Small intestine (tissue), 7 donors: ENCODE measurements at regions not wholly inside any gene's neighbourhood (a gene's known extent, or its start where the extent isn't known, plus 50 kb on each side); places are given as distances from the start of the nearest gene placed in this dataset.
A peak's percentile ranks its signal among the peaks of the same experiment; 100 is the strongest.

Experiments
- DNase-seq, 2 donors: peaks; one replicate each; pipeline versions ENCODE4 v3.0.0 to v3.0.0-alpha.2; 2013
- FAIRE-seq: peaks from 2 replicates; lab custom pipeline; 2012; peaks lifted over from hg19 to GRCh38; lab: Jason Lieb, UNC
- H3K27ac ChIP-seq, 3 donors: one replicate each; pipeline ENCODE4 v1.5.1; 2013; ENCODE audit warnings: low read length in 2 of 3, mild to moderate bottlenecking in 2 of 3, control low read depth in 1 of 3, inconsistent platforms in 1 of 3, low read depth in 1 of 3, moderate library complexity in 1 of 3
- H3K27me3 ChIP-seq, 3 donors: one replicate each; pipeline ENCODE4 v1.6.1; 2013; ENCODE audit warnings: low read length in 3 of 3, inconsistent platforms in 1 of 3; ENCODE audit not compliant: control insufficient read depth in 3 of 3, insufficient read depth in 3 of 3
- H3K36me3 ChIP-seq, 3 donors: one replicate each; pipeline ENCODE4 v1.6.1; 2013; ENCODE audit warnings: low read length in 3 of 3, inconsistent platforms in 1 of 3, low read depth in 1 of 3, mild to moderate bottlenecking in 1 of 3, moderate library complexity in 1 of 3; ENCODE audit not compliant: control insufficient read depth in 3 of 3, insufficient read depth in 2 of 3
- H3K4me1 ChIP-seq, 3 donors: one replicate each; pipeline ENCODE4 v1.6.1; 2013; ENCODE audit warnings: low read length in 2 of 3, inconsistent platforms in 1 of 3, low read depth in 1 of 3, mild to moderate bottlenecking in 1 of 3, moderate library complexity in 1 of 3; ENCODE audit not compliant: control insufficient read depth in 3 of 3, insufficient read depth in 2 of 3
- H3K4me3 ChIP-seq, 3 donors: one replicate each; pipeline ENCODE4 v1.5.1; 2013; ENCODE audit warnings: low read length in 3 of 3, control low read depth in 1 of 3, inconsistent platforms in 1 of 3, low read depth in 1 of 3, mild to moderate bottlenecking in 1 of 3, moderate library complexity in 1 of 3
- H3K9me3 ChIP-seq, 2 donors: one replicate each; pipeline ENCODE4 v1.6.1; 2013; ENCODE audit warnings: low read depth in 1 of 2, low read length in 1 of 2; ENCODE audit not compliant: control insufficient read depth in 2 of 2, insufficient read depth in 1 of 2
- WGBS, 3 donors: extraction: QIAGEN DNeasy Blood & Tissue Kit; methylation state at CpG; one replicate each; pipeline ENCODE4 v1.1.7; 2013; 5-methylcytosine and 5-hydroxymethylcytosine counted together
- donor health status: healthy with polysubstance abuse.
- donor health status: control.
- donor health status: control.
- donor health status: Bipolar disorder and iron deficiency.
- donor health status: healthy.

GRCh38 chr2:16107246-16107645, 166.9 kb downstream of the MYCN start:
- Histone ChIP-seq H3K36me3 (no peaks in the 10 kb centered on the region), H3K27me3 (peaks cover 0 to 1% (median 0%) of the 10 kb centered on the region in 3 donors), H3K4me1 (peaks cover 0 to 45% (median 8%) of the 10 kb centered on the region in 3 donors), H3K27ac (no peak overlapping the region), H3K9me3 (peaks cover 0 to 6% of the 10 kb centered on the region in 2 donors), H3K4me3 (no peak overlapping the region)
- no peak for FAIRE-seq
- 95 to 97% (median 96%) methylated on average over 6 of the region's 6 CpGs for WGBS, 3 donors
- no peak for DNase-seq

GRCh38 chr2:16106619-16107018, 166.3 kb downstream of the MYCN start:
- H3K27ac ChIP-seq, result no peak overlapping the region
- 82 to 91% (median 85%) methylated on average over 6 of the region's 6 CpGs for WGBS, 3 donors
- no peak for FAIRE-seq

GRCh38 chr2:16105669-16106281, 165.4 kb downstream of the MYCN start:
- Histone ChIP-seq H3K27ac (peak overlapping the region in 1 of 3 donors; percentile 88), H3K36me3 (peaks cover 0 to 4% (median 0%) of the 10 kb centered on the region in 3 donors), H3K4me3 (no peak overlapping the region), H3K9me3 (peaks cover 0 to 7% of the 10 kb centered on the region in 2 donors), H3K27me3 (peaks cover 0 to 1% (median 0%) of the 10 kb centered on the region in 3 donors), H3K4me1 (peaks cover 0 to 59% (median 9%) of the 10 kb centered on the region in 3 donors)
- 75 to 91% (median 88%) methylated on average over 15 of the region's 15 CpGs for WGBS, 3 donors
- FAIRE-seq (no peak), DNase-seq (peak in 1 of 2 donors; percentile 67)

More at GRCh38 chr2:16106619-16107018, 166.3 kb downstream of the MYCN start:
- Histone ChIP-seq H3K4me3 (no peak overlapping the region), H3K9me3 (peaks cover 0 to 6% of the 10 kb centered on the region in 2 donors), H3K36me3 (peaks cover 0 to 2% (median 0%) of the 10 kb centered on the region in 3 donors), H3K27me3 (peaks cover 0 to 1% (median 0%) of the 10 kb centered on the region in 3 donors), H3K4me1 (peaks cover 0 to 51% (median 9%) of the 10 kb centered on the region in 3 donors)
- DNase-seq, result no peak

GRCh38 chr2:16104949-16105668, 164.8 kb downstream of the MYCN start:
- Histone ChIP-seq H3K4me3 (no peak overlapping the region), H3K4me1 (peaks cover 3 to 60% (median 9%) of the 10 kb centered on the region in 3 donors), H3K27me3 (peaks cover 0 to 1% (median 0%) of the 10 kb centered on the region in 3 donors), H3K36me3 (peaks cover 0 to 4% (median 0%) of the 10 kb centered on the region in 3 donors), H3K27ac (peak overlapping the region in 1 of 3 donors; percentile 88), H3K9me3 (peaks cover 0 to 12% of the 10 kb centered on the region in 2 donors)
- DNase-seq, result peak in 1 of 2 donors; percentile 54
- WGBS, 3 donors, result 76 to 94% (median 87%) methylated on average over 11 of the region's 11 CpGs
- no peak for FAIRE-seq

GRCh38 chr2:16104315-16104948, 164.1 kb downstream of the MYCN start:
- Histone ChIP-seq H3K4me1 (peaks cover 3 to 65% (median 9%) of the 10 kb centered on the region in 3 donors), H3K9me3 (peaks cover 0 to 17% of the 10 kb centered on the region in 2 donors), H3K27ac (peak overlapping the region in 1 of 3 donors; percentile 88), H3K27me3 (peaks cover 0 to 1% (median 0%) of the 10 kb centered on the region in 3 donors), H3K36me3 (peaks cover 0 to 4% (median 0%) of the 10 kb centered on the region in 3 donors), H3K4me3 (no peak overlapping the region)
- WGBS, 3 donors, result 69 to 75% (median 69%) methylated on average over 6 of the region's 6 CpGs
- DNase-seq, result peak; percentile 59 to 63
- no peak for FAIRE-seq

GRCh38 chr2:16103614-16104314, 163.4 kb downstream of the MYCN start:
- H3K4me1 ChIP-seq, result peaks cover 3 to 60% (median 9%) of the 10 kb centered on the region in 3 donors

GRCh38 chr2:16102976-16103380, 162.6 kb downstream of the MYCN start:
- FAIRE-seq, result no peak
- Histone ChIP-seq H3K4me3 (peak overlapping the region in 2 of 3 donors; percentile 24 to 26), H3K9me3 (peaks cover 0 to 28% of the 10 kb centered on the region in 2 donors), H3K27ac (peak overlapping the region; percentile 45 to 88 (median 80)), H3K36me3 (peaks cover 0 to 4% (median 0%) of the 10 kb centered on the region in 3 donors), H3K27me3 (peaks cover 0 to 1% (median 0%) of the 10 kb centered on the region in 3 donors), H3K4me1 (peaks cover 3 to 60% (median 9%) of the 10 kb centered on the region in 3 donors)
- peak; percentile 91 to 93 for DNase-seq
- WGBS, 3 donors, result 17 to 48% (median 25%) methylated on average over 16 of the region's 16 CpGs

More at GRCh38 chr2:16103614-16104314, 163.4 kb downstream of the MYCN start:
- peaks cover 0 to 1% (median 0%) of the 10 kb centered on the region in 3 donors for H3K27me3 ChIP-seq
- DNase-seq, result peak in 1 of 2 donors; percentile 30
- FAIRE-seq, result no peak
- H3K36me3 ChIP-seq, result peaks cover 0 to 4% (median 0%) of the 10 kb centered on the region in 3 donors
- H3K27ac ChIP-seq, result peak overlapping the region in 1 of 3 donors; percentile 88
- whole genome bisulfite sequencing, 3 donors, result 56 to 77% (median 61%) methylated on average over 12 of the region's 12 CpGs
- H3K9me3 ChIP-seq, result peaks cover 0 to 23% of the 10 kb centered on the region in 2 donors
- no peak overlapping the region for H3K4me3 ChIP-seq
